ENCODE measurements at regions not wholly inside any gene's neighbourhood (a gene's known extent, or its start where the extent isn't known, plus 50 kb on each side); places are given as distances from the start of the nearest gene placed in this dataset.
A peak's percentile ranks its signal among the peaks of the same experiment; 100 is the strongest.
"Not testable (repeated sequence)": the region's sequence is repeated elsewhere in the genome, so short reads cannot be mapped to it uniquely, and the experiment has no call there.

GRCh38 chr2:163944347-163944737 is 208.5 kb upstream of the FIGN start:
- no peak overlapping the region for H3K4me3 ChIP-seq
- DNase-seq, result no peak

GRCh38 chr2:163943403-163944346 is 207.9 kb upstream of the FIGN start:
- DNase-seq (no peak), ATAC-seq (no peak)
- intact Hi-C loops (cut with DNase I), result no loop called here

More at GRCh38 chr2:163944347-163944737, 208.5 kb upstream of the FIGN start:
- no peaks in the 10 kb centered on the region for H3K36me3 ChIP-seq
- H3K9me3 ChIP-seq, result no peaks in the 10 kb centered on the region
- ATAC-seq, result no peak
- no peaks in the 10 kb centered on the region for H3K27me3 ChIP-seq
- H3K27ac ChIP-seq, result no peak overlapping the region
- no peaks in the 10 kb centered on the region for H3K4me1 ChIP-seq
- intact Hi-C loops (cut with DNase I), result no loop called here
- TF ChIP-seq CTCF (IDR thresholded peaks at IDR 0.05), result no peak

GRCh38 chr2:163934131-163934530 is 198.3 kb upstream of the FIGN start:
- TF ChIP-seq CTCF (IDR thresholded peaks at IDR 0.05), result no peak
- Histone ChIP-seq H3K27me3 (no peaks in the 10 kb centered on the region), H3K4me1 (no peaks in the 10 kb centered on the region), H3K4me3 (no peak overlapping the region), H3K36me3 (no peaks in the 10 kb centered on the region), H3K9me3 (no peaks in the 10 kb centered on the region), H3K27ac (no peak overlapping the region)
- intact Hi-C loops (cut with DNase I), result no loop called here
- no peak for DNase-seq
- ATAC-seq, result no peak

More at GRCh38 chr2:163943403-163944346, 207.9 kb upstream of the FIGN start:
- no peaks in the 10 kb centered on the region for H3K4me1 ChIP-seq
- H3K9me3 ChIP-seq, result no peaks in the 10 kb centered on the region
- no peaks in the 10 kb centered on the region for H3K27me3 ChIP-seq
- no peak overlapping the region for H3K4me3 ChIP-seq
- H3K36me3 ChIP-seq, result no peaks in the 10 kb centered on the region
- no peak for TF ChIP-seq CTCF (IDR thresholded peaks at IDR 0.05)
- no peak overlapping the region for H3K27ac ChIP-seq

- H3K4me1 ChIP-seq, result no peaks in the 10 kb centered on the region
- no peak overlapping the region for H3K27ac ChIP-seq
- no peak for DNase-seq
- ATAC-seq, result no peak
- no peaks in the 10 kb centered on the region for H3K27me3 ChIP-seq
- intact Hi-C loops (cut with DNase I), result no loop called here
- peaks cover 0 to 4% of the 10 kb centered on the region in 2 donors for H3K9me3 ChIP-seq
- H3K4me3 ChIP-seq, result no peak overlapping the region
- no peak for TF ChIP-seq CTCF (IDR thresholded peaks at IDR 0.05)
- no peaks in the 10 kb centered on the region for H3K36me3 ChIP-seq
Measured at GRCh38 chr2:163919717-163920116, 183.9 kb upstream of the FIGN start.

GRCh38 chr2:163914486-163914885 is 178.7 kb upstream of the FIGN start:
- H3K36me3 ChIP-seq; H3K4me1 ChIP-seq; H3K9me3 ChIP-seq; intact Hi-C loops (cut with DNase I); H3K27me3 ChIP-seq; DNase-seq; H3K27ac ChIP-seq; H3K4me3 ChIP-seq; ATAC-seq: not testable (repeated sequence)

GRCh38 chr2:163913532-163913944 is 177.7 kb upstream of the FIGN start:
- intact Hi-C loops (cut with DNase I); H3K4me1 ChIP-seq; H3K36me3 ChIP-seq; H3K27ac ChIP-seq; H3K27me3 ChIP-seq; ATAC-seq: not testable (repeated sequence)
- Histone ChIP-seq H3K4me3 (peak overlapping the region in 1 of 2 donors; percentile 6), H3K9me3 (peaks cover 0 to 13% of the 10 kb centered on the region in 2 donors)
- peak in 1 of 4 donors; percentile 53 for DNase-seq

All from left lung (tissue), 4 donors.